ENCODE measurements at regions not wholly inside any gene's neighbourhood (a gene's known extent, or its start where the extent isn't known, plus 50 kb on each side); places are given as distances from the start of the nearest gene placed in this dataset.

GRCh38 chr7:68109299-68109698, 1112.7 kb downstream of the TYW1 start (continued):
- TF ChIP-seq CTCF (conservative IDR thresholded peaks at IDR 0.05; ENCODE audit: low read depth in 2 of 2) (no peak), CREB1 (CRISPR knock-in tag; IDR thresholded peaks at IDR 0.05; ENCODE audit: low read depth) (no peak), POLR2AphosphoS5 (IDR thresholded peaks at IDR 0.05; ENCODE audit: low read depth) (no peak), STAT1 (IDR thresholded peaks at IDR 0.05; ENCODE audit: unreplicated experiment) (no peak), JUNB (IDR thresholded peaks at IDR 0.05; ENCODE audit: unreplicated experiment) (no peak), ETS1 (IDR thresholded peaks at IDR 0.05) (no peak), EZH2phosphoT487 (IDR thresholded peaks at IDR 0.05; ENCODE audit: unreplicated experiment) (no peak)

- Mint-ChIP-seq H3K27ac (no peak overlapping the region), H3K4me1 (no peaks in the 10 kb centered on the region), H3K27me3 (ENCODE audit: insufficient read depth, low read depth, poor library complexity) (no peaks in the 10 kb centered on the region), H3K4me3 (no peak overlapping the region), H3K36me3 (ENCODE audit: low read depth) (peaks cover 53% of the 10 kb centered on the region), H3K9me3 (peaks cover 98% of the 10 kb centered on the region)
- H3F3A ChIP-seq (replicated peaks; ENCODE audit: low read depth): no peaks in the 10 kb centered on the region
- H4K20me1 ChIP-seq (replicated peaks; ENCODE audit: insufficient read depth): no peaks in the 10 kb centered on the region
- no peaks in the 10 kb centered on the region for H3K9me2 ChIP-seq (ENCODE audit: insufficient read depth)
- TF ChIP-seq ZNF331 (CRISPR knock-in tag; IDR thresholded peaks at IDR 0.05; ENCODE audit: low read depth) (no peak), ZNF114 (CRISPR knock-in tag; IDR thresholded peaks at IDR 0.05) (no peak), CTCF (conservative IDR thresholded peaks at IDR 0.05; ENCODE audit: low read depth in 2 of 2) (no peak)
- H3K4me2 ChIP-seq: no peak overlapping the region
- no peak overlapping the region for H3K27ac ChIP-seq (ENCODE audit: low read depth)
- no peaks in the 10 kb centered on the region; the same call in 1 of the 2 replicates for H3K36me3 ChIP-seq (ENCODE audit: insufficient read depth)
- DNase-seq (ENCODE audit: low spot score) (no peak), ATAC-seq (no peak)
- H2AFZ ChIP-seq: no peak overlapping the region
- no peaks in the 10 kb centered on the region for H3K27me3 ChIP-seq (ENCODE audit: insufficient read depth)
- H3K4me3 ChIP-seq: no peak overlapping the region
- H3K4me1 ChIP-seq (ENCODE audit: insufficient read depth): no peaks in the 10 kb centered on the region
- H3K79me2 ChIP-seq (replicated peaks; ENCODE audit: insufficient read depth): no peaks in the 10 kb centered on the region
These were observed 1122.8 kb downstream of the TYW1 start for GRCh38 chr7:68119411-68119810.

- no peaks in the 10 kb centered on the region for H3K9me2 ChIP-seq (ENCODE audit: insufficient read depth)
- Mint-ChIP-seq H3K27me3 (ENCODE audit: insufficient read depth, low read depth, poor library complexity) (no peaks in the 10 kb centered on the region), H3K9me3 (peaks cover 100% of the 10 kb centered on the region), H3K4me3 (no peak overlapping the region), H3K4me1 (no peaks in the 10 kb centered on the region), H3K27ac (no peak overlapping the region), H3K36me3 (ENCODE audit: low read depth) (peaks cover 53% of the 10 kb centered on the region)
- H3F3A ChIP-seq (replicated peaks; ENCODE audit: low read depth): no peaks in the 10 kb centered on the region
- H3K36me3 ChIP-seq (ENCODE audit: insufficient read depth): no peaks in the 10 kb centered on the region; the same call in 1 of the 2 replicates
- no peak overlapping the region for H3K4me2 ChIP-seq
- no peaks in the 10 kb centered on the region for H3K4me1 ChIP-seq (ENCODE audit: insufficient read depth)
- H3K27me3 ChIP-seq (ENCODE audit: insufficient read depth): no peaks in the 10 kb centered on the region
- H3K79me2 ChIP-seq (replicated peaks; ENCODE audit: insufficient read depth): no peaks in the 10 kb centered on the region
- H4K20me1 ChIP-seq (replicated peaks; ENCODE audit: insufficient read depth): no peaks in the 10 kb centered on the region
- H3K4me3 ChIP-seq: no peak overlapping the region
- ATAC-seq (no peak), DNase-seq (ENCODE audit: low spot score) (no peak)
- H2AFZ ChIP-seq: no peak overlapping the region
- H3K27ac ChIP-seq (ENCODE audit: low read depth): no peak overlapping the region
- TF ChIP-seq NANOG (IDR thresholded peaks at IDR 0.05; ENCODE audit: borderline replicate concordance) (no peak), STAT1 (IDR thresholded peaks at IDR 0.05; ENCODE audit: unreplicated experiment) (no peak), REST (IDR thresholded peaks at IDR 0.05; ENCODE audit: unreplicated experiment) (no peak), POLR2AphosphoS5 (IDR thresholded peaks at IDR 0.05; ENCODE audit: low read depth) (no peak), ZNF114 (CRISPR knock-in tag; IDR thresholded peaks at IDR 0.05) (no peak), ZNF331 (CRISPR knock-in tag; IDR thresholded peaks at IDR 0.05; ENCODE audit: low read depth) (no peak), JUNB (IDR thresholded peaks at IDR 0.05; ENCODE audit: unreplicated experiment) (no peak), CTCF (conservative IDR thresholded peaks at IDR 0.05; ENCODE audit: low read depth in 2 of 2) (no peak)
These were observed 1124.4 kb downstream of the TYW1 start for GRCh38 chr7:68121056-68121455.
